NT2/D1 (cell line): ENCODE measurements at regions not wholly inside any gene's neighbourhood (a gene's known extent, or its start where the extent isn't known, plus 50 kb on each side); places are given as distances from the start of the nearest gene placed in this dataset.

Experiments used
- SUZ12 ChIP-seq: IDR thresholded peaks from 2 replicates; pipeline ENCODE4 v1.6.1; 2011; ENCODE audit not compliant: insufficient read length, insufficient read depth; ENCODE audit errors: extremely low read depth
- YY1 ChIP-seq: IDR thresholded peaks from 2 replicates; pipeline ENCODE4 v1.6.1; 2011; ENCODE audit not compliant: insufficient read length, insufficient read depth
- ZNF274 ChIP-seq: IDR thresholded peaks from 2 replicates; pipeline ENCODE4 v1.6.1; 2011; ENCODE audit warnings: mild to moderate bottlenecking, low read depth, low read length

DNA sequence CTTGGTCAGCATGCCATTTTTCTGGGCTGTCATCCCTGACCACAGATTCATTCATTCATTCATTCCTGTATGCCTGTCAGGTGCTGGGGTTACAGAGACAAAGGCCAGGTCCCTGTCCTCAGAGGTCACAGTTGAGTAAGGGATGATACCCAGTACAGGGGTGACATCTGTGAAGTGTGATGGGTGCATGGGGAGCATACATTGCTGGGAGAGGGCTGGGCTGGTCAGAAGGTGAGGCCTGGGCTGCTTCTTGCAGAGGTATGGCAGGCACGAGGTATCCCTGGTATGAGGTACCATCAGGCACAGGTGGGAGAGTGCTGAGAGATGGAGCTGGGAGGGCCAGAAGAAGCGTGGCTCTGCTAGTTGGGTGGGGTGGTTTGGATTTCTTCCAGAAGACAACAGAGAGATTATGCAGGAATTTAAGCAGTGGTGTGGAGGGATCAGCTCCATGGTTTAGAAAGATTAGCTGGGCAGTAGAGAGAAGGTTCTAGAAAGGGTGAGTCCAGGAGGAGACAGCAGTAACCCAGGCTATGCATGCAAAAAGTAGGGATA lies 181.9 kb upstream of the HAAO start:
- TF ChIP-seq ZNF274, result no peak
- no peak for TF ChIP-seq SUZ12
- TF ChIP-seq YY1, result no peak
